ENCODE measurements at regions not wholly inside any gene's neighbourhood (a gene's known extent, or its start where the extent isn't known, plus 50 kb on each side); places are given as distances from the start of the nearest gene placed in this dataset.

DNA sequence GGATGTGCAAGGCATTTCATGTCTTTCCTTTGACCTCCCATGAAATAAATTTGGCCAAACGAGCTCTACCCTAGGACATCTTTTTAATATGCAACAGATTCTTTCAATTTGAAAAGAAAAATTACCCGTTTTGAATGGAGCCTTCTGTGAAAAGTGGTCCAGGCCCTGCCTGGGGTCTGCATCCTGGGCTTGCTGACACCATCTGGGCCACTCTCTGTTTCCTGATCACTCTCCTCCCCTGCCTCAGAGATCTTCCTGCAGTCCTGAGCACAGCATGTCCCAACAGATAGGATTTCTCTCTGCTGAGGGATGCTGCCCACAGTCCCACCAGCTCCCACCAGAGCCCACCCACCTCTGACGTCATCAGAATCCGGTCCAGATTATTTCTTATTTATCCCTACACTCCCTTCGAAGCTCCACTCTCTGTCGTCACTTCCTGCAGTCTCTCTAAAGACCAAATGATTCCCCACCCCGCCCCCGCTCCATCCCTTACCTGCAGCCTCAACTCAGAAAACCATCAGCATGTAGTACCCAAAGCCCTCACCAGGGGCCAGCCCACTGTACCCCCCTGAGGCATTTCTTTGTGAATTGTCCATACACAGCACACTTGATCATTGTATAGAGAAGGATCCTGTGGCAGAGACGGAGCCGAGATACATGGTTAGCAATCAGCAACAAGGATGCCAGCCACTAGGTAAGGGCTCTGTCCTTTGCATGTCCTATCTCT, 192.1 kb upstream of the MGMT start:
- no peak for DNase-seq (ENCODE audit: low read depth in 2 of 2)

GRCh38 chr10:129275886-129276285, 191.2 kb upstream of the MGMT start:
- DNase-seq (ENCODE audit: low read depth in 2 of 2), result no peak

DNA sequence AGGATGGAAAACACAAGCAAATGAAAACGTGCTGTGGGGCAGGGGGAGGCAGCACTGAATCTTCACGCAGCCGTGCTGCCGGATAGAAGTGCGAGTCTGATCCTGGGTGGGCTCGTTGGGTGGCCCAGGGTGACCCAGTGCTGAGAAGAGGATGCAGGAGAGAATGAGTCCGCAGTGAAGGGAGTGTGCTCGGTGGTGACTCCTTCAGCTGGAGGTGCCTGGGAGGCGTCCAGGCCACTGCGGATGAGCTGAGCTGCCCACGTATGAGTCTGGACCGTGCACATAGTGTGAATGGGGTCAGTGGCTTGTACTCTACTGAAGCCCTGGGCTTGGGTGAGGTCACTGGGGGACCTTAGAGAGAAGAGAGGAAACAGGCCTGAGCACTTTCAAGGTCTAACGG, 190.0 kb upstream of the MGMT start:
- DNase-seq (ENCODE audit: low read depth in 2 of 2), result no peak

GRCh38 chr10:129277841-129278240, 189.2 kb upstream of the MGMT start:
- no peak for DNase-seq (ENCODE audit: low read depth in 2 of 2)

- no peak for DNase-seq (ENCODE audit: low read depth in 2 of 2)
Measured at GRCh38 chr10:129278686-129279085, 188.4 kb upstream of the MGMT start.

- DNase-seq (ENCODE audit: low read depth in 2 of 2), result no peak
Measured at GRCh38 chr10:129279446-129280154, 187.4 kb upstream of the MGMT start.

DNA sequence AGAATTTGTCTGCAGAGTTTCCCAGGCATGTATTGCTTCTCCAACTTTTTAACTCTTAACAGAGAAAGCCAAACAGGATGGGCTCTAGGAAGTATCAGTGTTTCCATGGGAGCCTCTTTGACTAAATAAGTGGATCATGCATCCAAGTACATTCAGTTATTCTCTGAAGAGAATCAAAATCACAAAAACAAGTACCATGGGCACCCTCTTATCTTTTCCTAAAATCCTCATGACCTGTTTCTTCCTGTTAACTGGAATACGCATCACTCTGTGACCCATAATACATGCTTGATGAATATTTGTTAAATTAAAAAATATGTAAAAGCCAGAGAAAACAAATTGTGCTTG, 186.9 kb upstream of the MGMT start:
- DNase-seq (ENCODE audit: low read depth in 2 of 2), result no peak

DNA sequence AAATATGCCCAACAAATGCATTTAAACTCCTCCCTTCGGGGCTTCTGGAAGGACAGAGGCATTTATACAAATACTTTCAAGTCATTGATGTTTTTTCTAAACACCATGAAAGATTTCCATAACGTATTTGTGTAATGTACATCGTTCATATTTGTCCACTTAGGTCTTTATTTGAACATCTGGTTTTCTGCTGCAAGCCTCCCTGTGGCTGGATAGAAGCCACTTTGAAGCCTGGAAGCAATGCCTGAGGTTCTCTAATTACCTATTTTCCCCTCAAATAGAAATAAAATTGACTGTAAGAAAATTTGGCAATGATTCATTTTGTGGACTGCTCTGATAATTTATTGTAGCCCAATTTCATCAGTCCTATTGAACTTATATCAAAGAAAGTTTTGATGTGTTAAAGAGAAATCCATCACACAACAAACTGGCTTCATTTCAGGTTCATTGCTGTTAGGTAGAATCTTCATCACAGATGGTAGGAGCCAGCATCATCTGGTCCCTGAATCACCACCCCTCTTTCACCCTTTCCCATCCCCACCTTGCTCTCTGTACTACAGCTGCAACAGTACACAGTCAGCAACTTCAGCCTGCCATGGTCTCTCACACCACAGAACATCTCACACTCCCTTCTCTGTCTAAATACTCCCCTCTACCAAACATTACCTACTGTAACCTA, 186.0 kb upstream of the MGMT start:
- DNase-seq (ENCODE audit: low read depth in 2 of 2), result no peak

- DNase-seq (ENCODE audit: low read depth in 2 of 2), result no peak
Measured at GRCh38 chr10:129285459-129285858, 181.6 kb upstream of the MGMT start.

GRCh38 chr10:129288999-129289584, 177.9 kb upstream of the MGMT start:
- no peak for DNase-seq (ENCODE audit: low read depth in 2 of 2)

DNA sequence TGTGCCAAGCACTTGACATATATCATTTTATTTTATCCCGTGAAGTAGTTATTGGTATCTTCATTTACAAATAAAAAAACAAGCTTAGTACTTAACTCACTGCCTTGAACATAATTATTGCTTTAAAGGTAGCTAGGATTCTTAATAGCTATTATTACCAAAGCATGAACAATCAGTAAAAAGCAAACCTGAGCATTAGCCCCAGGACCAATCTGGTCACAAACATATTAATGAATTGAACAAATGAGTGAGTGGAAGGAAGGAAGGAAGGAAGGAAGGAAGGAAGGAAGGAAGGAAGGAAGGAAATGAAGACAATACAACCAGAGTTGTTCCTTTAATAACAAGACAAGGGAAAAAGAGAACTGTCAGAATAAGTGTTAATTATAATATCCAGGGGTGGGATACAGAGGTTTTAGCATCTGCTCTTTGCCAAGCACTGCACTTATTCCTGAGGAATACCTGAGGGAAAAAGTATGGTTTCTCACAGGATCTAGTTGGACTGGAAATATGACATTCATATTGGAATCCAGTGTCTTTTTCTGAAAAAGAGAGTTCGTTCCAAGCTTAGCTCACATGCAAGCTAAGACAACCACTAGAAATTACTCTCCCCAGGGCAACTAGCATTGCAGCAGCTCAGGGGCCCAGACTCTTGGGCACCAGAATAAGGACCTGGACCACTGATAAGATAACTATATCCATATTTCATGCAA, 172.9 kb upstream of the MGMT start:
- no peak for DNase-seq (ENCODE audit: low read depth in 2 of 2)

- no peak for DNase-seq (ENCODE audit: low read depth in 2 of 2)
Measured at GRCh38 chr10:129294944-129295343, 172.1 kb upstream of the MGMT start.

GRCh38 chr10:129305046-129305445, 162.0 kb upstream of the MGMT start:
- no peak for DNase-seq (ENCODE audit: low read depth in 2 of 2)

DNA sequence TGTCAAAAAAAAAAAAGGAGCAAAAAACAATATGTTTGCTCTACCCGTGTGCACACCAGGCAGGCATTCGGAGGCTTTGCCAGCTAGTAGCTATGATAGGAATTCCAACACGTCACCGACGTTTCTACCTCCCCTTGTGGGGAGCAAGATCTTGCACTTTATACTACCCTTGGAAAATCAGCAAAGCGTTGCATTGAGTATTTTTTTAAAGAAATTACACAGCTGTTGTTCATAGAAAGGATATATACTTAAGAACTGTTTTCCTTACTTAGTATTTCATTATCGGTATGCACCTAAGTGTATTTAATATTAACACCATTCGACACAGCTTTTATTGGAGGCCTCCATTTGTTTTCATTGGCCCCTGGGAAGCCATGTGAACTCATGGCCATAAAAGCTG, 159.9 kb upstream of the MGMT start:
- no peak for DNase-seq (ENCODE audit: low read depth in 2 of 2)

DNA sequence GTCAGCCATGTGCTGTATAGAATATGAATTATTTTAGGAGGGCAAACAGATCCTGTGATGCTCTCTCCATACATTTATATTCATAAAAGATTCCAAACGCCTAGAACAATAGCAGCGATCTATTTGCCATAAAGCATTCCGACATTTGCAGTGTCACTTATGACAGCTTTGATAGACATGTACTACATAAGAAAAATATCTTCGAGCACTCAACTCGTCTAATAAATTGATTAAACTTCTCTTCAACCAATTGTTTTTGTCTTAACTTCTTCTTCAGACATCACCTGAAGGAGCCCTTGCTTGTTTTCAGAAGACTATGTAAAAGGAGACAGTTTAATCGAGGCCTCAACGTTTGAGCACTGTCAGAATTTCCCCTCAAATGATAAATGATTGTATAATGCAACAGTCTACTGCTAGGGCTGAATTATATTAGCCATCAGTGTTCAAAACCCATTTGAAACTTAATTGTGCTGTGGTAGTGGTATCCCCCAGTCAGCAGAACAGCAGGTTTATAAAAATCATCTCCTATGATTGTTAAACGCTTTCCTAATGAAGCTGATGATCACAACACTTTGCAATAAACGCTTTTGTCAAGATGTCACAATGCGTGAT, 158.0 kb upstream of the MGMT start:
- no peak for DNase-seq (ENCODE audit: low read depth in 2 of 2)

DNA sequence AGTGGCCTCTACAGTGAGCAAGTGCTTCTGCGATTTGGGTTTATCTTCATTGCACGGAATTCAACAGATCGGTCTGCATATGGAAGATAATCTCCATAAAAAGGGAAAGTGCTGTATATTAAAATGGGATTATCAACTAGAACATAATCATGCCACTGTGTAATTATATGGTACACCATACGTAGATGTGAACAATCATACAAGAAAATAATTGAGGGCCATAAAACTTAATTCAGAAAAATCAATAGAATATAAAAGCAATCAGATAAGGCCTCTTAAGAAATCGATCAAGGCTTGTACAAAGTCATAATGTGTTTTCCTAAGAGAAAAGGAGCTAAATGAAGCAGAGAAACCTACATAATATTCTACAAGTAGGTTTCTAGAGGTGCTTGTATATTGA, 157.5 kb upstream of the MGMT start:
- no peak for DNase-seq (ENCODE audit: low read depth in 2 of 2)

DNA sequence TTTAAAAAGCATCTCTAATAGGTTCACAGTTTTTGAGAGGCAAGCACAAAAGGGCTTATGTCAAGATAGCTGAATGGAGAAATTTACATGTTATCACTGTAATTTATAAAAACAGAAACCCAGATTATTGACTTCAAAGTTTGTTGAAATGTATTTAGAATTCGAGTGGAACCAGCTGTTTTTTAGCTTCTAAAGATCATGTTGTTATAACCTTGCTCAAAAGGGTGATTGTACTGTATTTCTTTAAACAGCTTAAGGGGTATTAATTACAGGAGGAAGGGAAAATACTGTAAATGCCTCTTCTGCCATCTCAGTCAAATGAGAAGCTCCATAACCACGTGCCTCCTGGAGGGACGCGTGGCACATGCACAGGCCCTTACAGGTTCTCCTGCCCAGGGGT, 156.2 kb upstream of the MGMT start:
- DNase-seq (ENCODE audit: low read depth in 2 of 2), result no peak

- DNase-seq (ENCODE audit: low read depth in 2 of 2), result no peak
Measured at GRCh38 chr10:129319934-129320333, 147.1 kb upstream of the MGMT start.

GRCh38 chr10:129320340-129320739, 146.7 kb upstream of the MGMT start:
- no peak for DNase-seq (ENCODE audit: low read depth in 2 of 2)

DNA sequence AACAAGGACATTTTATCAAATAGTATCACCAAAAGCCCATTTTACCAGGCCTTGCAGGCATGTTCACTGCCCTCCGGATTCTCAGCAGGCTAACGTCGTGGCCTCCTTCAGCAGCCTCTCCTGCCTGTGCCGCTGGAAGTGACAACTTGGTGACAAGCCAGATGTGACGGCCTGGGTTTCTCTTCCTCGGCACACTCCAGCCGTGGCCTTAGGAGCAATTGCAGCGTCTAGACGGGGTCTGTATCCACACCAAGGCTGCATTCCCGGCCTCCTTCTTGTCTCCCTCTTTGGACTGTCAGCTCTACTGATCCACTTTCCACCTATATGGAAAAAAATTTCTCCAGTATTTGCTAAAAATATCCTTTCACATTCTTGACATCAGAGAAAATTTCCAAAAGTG, 145.3 kb upstream of the MGMT start:
- no peak for DNase-seq (ENCODE audit: low read depth in 2 of 2)

DNA sequence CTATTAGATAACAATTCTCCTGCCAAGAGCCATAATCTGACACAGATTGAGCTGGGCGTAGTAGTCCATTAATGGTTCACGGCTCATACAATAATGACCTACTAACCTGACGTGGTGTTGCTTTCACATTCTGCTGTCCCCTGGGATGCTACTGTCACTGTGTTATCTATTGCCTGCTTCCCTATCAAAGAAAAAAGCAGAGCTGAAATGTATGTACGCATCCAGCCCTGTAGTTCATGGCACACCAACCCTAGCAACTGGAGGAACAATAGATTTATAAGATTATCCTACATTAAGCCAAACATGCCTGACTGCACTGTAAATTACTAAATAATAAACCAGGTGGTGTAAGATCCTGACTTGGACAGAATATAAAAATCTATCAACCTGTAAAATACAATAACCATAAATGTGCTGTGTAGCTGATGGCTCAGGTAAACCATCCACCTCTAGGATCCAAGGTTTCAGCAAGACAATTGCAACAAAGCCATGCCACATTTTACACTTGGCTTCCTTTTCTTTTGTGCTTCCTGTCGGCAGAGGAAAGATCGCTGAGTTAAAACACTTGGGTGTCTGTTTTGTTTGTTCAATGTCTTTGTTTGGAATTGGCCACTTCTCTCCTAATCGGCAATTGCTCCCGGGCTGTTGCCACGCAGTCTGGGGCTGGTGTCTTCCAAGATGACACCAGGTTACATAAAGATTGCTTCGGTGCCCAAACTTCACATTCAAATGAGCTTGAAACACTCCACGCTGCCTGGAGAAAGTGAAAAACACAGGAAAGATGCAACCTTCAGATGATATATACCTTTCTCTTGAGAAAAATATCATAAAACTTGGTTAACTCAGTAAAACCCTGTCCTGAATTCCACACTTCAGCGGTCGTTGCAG, 143.9 kb upstream of the MGMT start:
- no peak for DNase-seq (ENCODE audit: low read depth in 2 of 2)
